Activated naive CD4-positive, alpha-beta T cell (primary cell): ENCODE measurements at regions not wholly inside any gene's neighbourhood (a gene's known extent, or its start where the extent isn't known, plus 50 kb on each side); places are given as distances from the start of the nearest gene placed in this dataset.
"Not testable (repeated sequence)": the region's sequence is repeated elsewhere in the genome, so short reads cannot be mapped to it uniquely, and the experiment has no call there.

Experiments
- DNase-seq, 4 experiments: peaks; one replicate each; lab custom pipeline; 2025; lab: John Stamatoyannopoulos, UW

DNA sequence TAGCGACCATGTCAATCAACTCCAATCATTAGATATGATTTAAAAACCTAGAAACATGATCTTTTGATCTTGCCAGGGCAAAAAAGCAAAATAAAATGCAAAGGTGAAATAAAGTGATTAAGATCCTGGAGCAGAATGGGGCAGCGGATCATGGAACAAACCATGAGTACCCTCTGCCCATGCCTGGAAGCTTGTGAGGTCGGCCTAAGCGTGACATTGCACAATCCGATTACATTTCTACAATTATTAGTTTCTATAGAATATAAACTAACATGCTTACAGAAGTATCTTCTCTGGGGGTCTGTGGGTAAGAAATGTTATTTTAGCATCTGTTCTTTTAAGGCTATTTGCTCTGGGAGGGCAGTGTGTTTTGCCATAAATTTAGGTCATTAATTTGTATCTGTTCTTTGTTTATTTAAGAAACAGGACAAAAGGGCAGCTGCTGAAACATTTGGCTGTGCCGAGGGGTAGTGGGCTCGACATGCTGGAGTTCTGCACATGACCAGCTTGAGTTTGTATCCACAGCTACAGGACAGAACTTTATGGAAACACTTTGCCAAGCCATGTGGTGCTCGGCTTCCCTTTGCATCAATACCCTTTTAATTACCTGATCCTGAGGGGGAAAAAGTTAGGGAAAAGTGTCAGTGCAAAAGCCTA is 55.9 kb downstream of the ZBTB18 start:
- no peak for DNase-seq

- DNase-seq: no peak
Measured at GRCh38 chr1:244111027-244111426, 59.9 kb downstream of the ZBTB18 start.

DNA sequence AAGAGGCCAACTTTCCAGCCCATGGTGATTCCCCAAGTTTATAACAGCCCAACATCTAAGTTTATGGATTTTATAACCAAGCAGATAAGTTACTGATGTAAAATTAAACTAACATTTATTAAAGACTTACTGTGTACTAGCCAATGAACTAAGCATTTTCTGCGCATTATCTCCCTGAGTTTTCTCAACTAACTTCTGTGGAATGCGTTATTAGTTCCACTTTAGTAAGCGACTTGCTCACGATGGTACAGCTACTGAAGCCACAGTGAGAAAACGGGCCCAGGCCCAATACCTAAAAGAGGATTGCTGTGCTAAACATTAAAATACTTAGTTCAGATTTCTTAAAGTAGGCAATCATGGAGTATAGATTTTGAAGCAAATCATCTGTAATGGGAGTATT is 61.0 kb downstream of the ZBTB18 start:
- no peak for DNase-seq

DNA sequence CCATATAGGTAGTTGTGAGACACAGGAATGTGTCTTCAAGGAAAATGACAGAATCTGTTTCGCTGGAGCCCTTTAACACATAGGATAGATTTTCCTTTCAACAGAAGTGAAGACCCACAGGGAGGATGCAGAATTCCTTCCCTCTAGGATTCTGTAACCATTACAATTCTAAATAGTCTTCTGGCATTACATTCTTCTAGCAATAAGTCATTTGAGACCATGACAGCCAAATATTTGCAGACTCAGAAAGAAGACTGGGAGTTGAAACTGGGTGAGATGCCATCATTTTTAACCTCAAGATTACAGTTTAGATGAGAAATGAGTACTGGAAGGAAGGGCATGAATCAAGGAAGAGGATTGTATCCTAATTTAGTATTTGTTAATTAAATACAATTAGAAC is 61.6 kb downstream of the ZBTB18 start:
- DNase-seq: no peak

- no peak for DNase-seq
Measured at GRCh38 chr1:244113532-244114320, 62.6 kb downstream of the ZBTB18 start.

DNA sequence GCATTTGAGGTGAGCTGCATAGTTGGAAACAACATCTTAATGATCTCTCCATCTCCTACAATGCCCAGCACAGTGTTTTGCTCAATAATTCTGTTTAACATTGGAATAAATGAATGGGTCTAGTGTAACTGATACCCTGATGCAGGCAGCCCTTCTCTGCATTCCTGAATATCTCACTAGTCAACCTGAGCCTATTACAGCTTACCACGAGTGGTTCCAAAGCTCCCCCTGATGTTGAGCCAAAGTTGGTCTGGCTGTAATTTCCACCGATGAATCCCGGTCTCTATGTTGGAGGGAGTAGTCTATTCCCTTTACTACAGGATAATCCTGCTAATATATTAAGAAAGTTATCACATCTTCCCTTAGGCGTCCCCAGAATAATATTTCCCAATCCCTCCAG is 63.8 kb downstream of the ZBTB18 start:
- no peak for DNase-seq

GRCh38 chr1:244116946-244117345 is 65.9 kb downstream of the ZBTB18 start:
- DNase-seq: no peak

GRCh38 chr1:244118109-244118761 is 67.2 kb downstream of the ZBTB18 start:
- no peak for DNase-seq

GRCh38 chr1:244128591-244129383 is 77.7 kb downstream of the ZBTB18 start:
- no peak for DNase-seq

DNA sequence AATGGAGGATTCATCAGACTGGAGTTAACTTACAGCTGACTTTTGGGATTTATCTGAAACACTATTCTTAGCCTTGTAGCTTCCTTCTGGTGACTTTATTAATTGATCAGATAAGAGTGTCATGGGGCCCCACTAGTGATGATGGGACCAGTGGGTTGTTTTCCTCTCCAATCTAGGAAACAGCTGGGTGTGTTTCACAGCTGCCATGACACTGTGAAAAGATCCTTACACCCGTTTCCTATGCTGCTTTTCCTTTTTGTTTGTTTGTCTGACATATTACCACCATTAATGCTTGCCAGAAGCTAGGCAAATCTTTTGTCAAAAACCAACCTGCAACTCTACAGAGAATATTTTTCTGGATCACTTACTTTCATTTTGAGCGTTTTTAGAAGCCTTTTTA is 86.2 kb downstream of the ZBTB18 start:
- no peak for DNase-seq

DNA sequence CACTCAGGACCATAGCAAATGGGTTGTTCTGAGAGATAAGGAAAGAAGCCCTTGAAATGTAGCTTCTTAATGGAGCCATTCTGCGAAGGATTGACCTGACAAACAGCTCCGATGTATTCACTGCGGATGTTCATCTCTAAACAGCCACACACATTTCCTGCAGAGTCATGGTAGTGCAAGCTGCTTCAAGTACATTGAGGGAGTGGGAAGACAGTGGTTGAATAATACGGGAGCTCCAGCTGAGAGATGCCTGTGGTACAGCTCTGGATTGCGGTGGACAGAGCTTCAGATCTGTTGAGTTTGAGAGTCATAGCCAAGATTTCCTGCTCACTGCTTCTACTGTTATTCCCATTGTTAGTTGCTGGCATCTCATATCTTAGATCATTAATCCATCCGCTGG is 86.6 kb downstream of the ZBTB18 start:
- DNase-seq: no peak

DNA sequence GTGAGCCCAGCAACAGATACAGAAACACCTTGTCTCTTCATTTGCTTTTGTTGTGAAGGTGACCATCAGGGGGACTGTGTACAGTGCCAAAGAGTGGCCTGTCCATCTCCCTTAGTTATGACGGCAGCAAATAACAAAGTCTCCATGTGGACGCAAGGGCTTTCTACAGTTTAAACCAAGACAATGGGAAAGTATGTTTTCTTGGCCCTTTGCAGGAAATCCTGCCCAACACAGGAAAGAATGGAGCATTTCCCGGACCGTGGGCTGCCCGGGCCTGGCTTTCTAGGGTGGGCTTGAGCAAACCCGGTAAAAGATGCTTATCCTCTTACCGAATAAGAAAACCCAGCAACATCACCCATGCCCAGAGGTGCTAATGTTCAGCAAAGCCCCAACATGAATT is 87.3 kb downstream of the ZBTB18 start:
- no peak for DNase-seq

- no peak for DNase-seq
Measured at GRCh38 chr1:244139655-244140054, 88.6 kb downstream of the ZBTB18 start.

- DNase-seq: no peak
Measured at GRCh38 chr1:244140420-244140819, 89.3 kb downstream of the ZBTB18 start.

DNA sequence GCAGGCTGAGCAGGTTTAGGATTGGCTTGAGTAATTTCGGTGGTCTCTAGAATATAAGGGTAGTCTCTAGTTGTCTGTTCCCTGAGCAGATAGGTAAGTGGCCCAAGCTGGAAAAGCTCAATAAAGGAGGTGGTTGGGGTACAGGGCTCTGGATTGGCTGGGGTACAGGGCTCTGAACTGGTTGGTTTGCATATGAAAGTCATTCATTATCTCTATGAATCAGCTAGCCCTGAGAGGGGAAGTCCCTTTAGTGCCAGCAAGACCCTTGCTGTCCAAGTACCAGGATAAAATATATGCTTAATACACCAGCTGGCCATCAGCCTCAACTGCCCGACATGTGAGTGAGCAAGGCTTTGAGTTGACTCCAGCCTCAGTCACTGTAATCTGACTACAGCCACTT is 93.0 kb downstream of the ZBTB18 start:
- DNase-seq: no peak

DNA sequence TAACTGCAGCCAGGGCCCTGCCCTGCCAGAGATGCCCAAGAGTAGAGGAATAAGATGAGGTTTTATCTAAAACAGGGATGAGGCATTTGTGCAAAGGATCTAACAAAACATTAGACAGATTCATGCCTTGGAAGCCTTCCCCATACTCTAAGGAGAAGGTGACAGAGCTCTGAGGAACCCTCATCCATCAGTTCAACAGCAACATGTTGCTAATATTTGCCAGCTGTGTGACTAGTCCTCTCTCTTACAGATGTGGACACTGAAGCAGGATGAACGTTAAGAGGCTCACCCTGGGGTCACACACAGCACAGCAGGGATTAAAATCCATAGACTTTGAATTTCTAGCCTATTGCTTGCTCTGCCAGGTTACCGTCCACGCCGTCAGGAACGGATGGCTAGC is 99.0 kb downstream of the ZBTB18 start:
- DNase-seq: no peak

DNA sequence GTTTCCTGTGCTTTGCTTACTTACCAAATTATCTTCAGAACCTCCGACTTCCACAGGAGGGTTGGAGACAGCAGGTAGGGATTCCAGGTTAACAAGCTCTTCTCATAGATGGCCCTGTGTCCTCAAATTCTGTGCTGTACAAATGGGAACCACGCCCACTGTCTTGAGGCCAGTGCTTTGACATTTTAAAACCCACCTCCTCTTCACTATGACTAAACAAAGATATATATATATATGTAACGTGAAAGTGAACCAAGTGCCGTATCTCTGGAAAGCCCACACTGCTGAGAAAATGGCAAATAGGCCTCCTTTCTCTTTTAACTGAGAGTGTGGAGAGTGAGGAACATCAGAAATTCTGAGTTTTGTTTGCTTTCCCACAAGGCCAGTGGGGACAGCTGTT is 99.6 kb downstream of the ZBTB18 start:
- DNase-seq: no peak

- no peak for DNase-seq
Measured at GRCh38 chr1:244151537-244151936, 100.5 kb downstream of the ZBTB18 start.

GRCh38 chr1:244154508-244154871 is 103.4 kb downstream of the ZBTB18 start:
- no peak for DNase-seq

- DNase-seq: no peak
Measured at GRCh38 chr1:244154872-244155531, 103.9 kb downstream of the ZBTB18 start.

GRCh38 chr1:244155661-244156060 is 104.6 kb downstream of the ZBTB18 start:
- no peak for DNase-seq

- DNase-seq: not testable (repeated sequence)
Measured at GRCh38 chr1:244156617-244157016, 105.5 kb downstream of the ZBTB18 start.
